BE2C (cell line): ENCODE measurements at regions not wholly inside any gene's neighbourhood (a gene's known extent, or its start where the extent isn't known, plus 50 kb on each side); places are given as distances from the start of the nearest gene placed in this dataset.
A peak's percentile ranks its signal among the peaks of the same experiment; 100 is the strongest.
"Not testable (repeated sequence)": the region's sequence is repeated elsewhere in the genome, so short reads cannot be mapped to it uniquely, and the experiment has no call there.

Experiments
- DNase-seq: peaks from one replicate; pipeline ENCODE4 v3.0.0-alpha.2; 2020
- H3K27me3 ChIP-seq: fragments of 250-450 bp; sonication (Bioruptor Pico); 2 replicates; pipeline ENCODE4 v1.5.1; 2020; ENCODE audit warnings: mild to moderate bottlenecking
- H3K36me3 ChIP-seq: fragments of 250-450 bp; sonication (Bioruptor Pico); 2 replicates; pipeline ENCODE4 v1.5.1; 2020; ENCODE audit warnings: mild to moderate bottlenecking
- H3K4me1 ChIP-seq: fragments of 250-450 bp; sonication (Bioruptor Pico); 2 replicates; pipeline ENCODE4 v1.5.1; 2020
- H3K4me3 ChIP-seq: 2 replicates; pipeline ENCODE4 v1.5.1; 2011; ENCODE audit warnings: low read depth, low read length
- H3K9me3 ChIP-seq: fragments of 250-450 bp; sonication (Bioruptor Pico); 2 replicates; pipeline ENCODE4 v1.5.1; 2020
- CTCF ChIP-seq: IDR thresholded peaks from 2 replicates; pipeline ENCODE4 v1.5.1; 2012; ENCODE audit warnings: mild to moderate bottlenecking, low read depth, low read length

GRCh38 chr22:25396615-25397200 is 167.8 kb upstream of the GRK3 start:
- Histone ChIP-seq H3K9me3 (no peaks in the 10 kb centered on the region), H3K27me3 (no peaks in the 10 kb centered on the region), H3K4me1 (peaks cover 28% of the 10 kb centered on the region), H3K36me3 (no peaks in the 10 kb centered on the region; the same call in 1 of the 2 replicates), H3K4me3 (no peak overlapping the region)
- no peak for TF ChIP-seq CTCF
- no peak for DNase-seq

DNA sequence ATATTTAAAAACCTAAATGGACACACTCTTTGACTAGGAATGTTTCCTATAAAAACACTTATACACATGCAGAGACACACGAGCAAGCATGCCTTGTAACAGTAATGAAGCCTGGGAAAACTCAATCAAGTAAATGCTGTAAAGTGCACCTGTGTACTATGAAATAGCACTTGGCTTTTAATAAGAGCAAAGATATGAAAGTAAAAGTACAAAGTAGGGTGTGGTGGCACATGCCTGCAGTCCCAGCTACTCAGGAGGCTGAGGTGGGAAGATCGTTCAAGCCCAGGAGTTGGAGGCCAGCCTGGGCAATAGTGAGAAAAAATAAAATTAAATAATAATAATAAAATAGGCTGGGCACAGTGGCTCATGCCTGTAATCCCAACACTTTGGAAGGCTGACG is 166.9 kb upstream of the GRK3 start:
- no peak for DNase-seq
- Histone ChIP-seq H3K36me3 (no peaks in the 10 kb centered on the region), H3K4me3 (no peak overlapping the region), H3K27me3 (no peaks in the 10 kb centered on the region), H3K4me1 (peaks cover 28% of the 10 kb centered on the region), H3K9me3 (no peaks in the 10 kb centered on the region)
- TF ChIP-seq CTCF = no peak

- not testable (repeated sequence) for H3K9me3 ChIP-seq, H3K4me3 ChIP-seq, H3K27me3 ChIP-seq, H3K36me3 ChIP-seq, DNase-seq
- H3K4me1 ChIP-seq = peaks cover 25% of the 10 kb centered on the region
These were observed 165.8 kb upstream of the GRK3 start for GRCh38 chr22:25398591-25399062.

- H3K36me3 ChIP-seq = no peaks in the 10 kb centered on the region; the same call in 1 of the 2 replicates
- no peak for DNase-seq
- no peaks in the 10 kb centered on the region for H3K9me3 ChIP-seq
- no peak overlapping the region for H3K4me3 ChIP-seq
- TF ChIP-seq CTCF = no peak
- H3K27me3 ChIP-seq = no peaks in the 10 kb centered on the region
- H3K4me1 ChIP-seq = peaks cover 21% of the 10 kb centered on the region
These were observed 164.8 kb upstream of the GRK3 start for GRCh38 chr22:25399649-25400151.

DNA sequence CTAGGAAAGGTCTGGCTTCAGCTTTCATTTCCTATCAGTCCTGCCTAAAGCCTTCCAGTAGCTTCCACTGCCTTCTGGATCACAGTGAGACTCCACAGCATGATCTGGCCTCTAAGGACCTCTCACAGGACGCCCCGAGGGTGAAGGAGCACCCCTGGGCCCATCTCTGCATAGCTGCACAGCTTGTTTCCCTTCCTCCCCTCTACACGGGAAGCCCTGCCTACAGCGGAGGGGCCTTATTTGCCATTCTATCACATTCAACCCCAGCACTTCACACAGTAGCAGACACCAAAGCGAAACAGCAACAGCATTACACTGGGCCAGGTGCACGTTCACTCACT is 162.3 kb upstream of the GRK3 start:
- Histone ChIP-seq H3K4me1 (peaks cover 11% of the 10 kb centered on the region), H3K4me3 (no peak overlapping the region; the same call in 1 of the 2 replicates), H3K9me3 (no peaks in the 10 kb centered on the region), H3K27me3 (no peaks in the 10 kb centered on the region), H3K36me3 (no peaks in the 10 kb centered on the region; the same call in 1 of the 2 replicates)
- no peak for TF ChIP-seq CTCF
- no peak for DNase-seq

GRCh38 chr22:25402501-25403283 is 161.8 kb upstream of the GRK3 start:
- Histone ChIP-seq H3K4me3 (peak overlapping the region; percentile 73), H3K4me1 (peaks cover 11% of the 10 kb centered on the region), H3K9me3 (no peaks in the 10 kb centered on the region), H3K36me3 (no peaks in the 10 kb centered on the region; the same call in 1 of the 2 replicates), H3K27me3 (no peaks in the 10 kb centered on the region)
- DNase-seq = no peak
- no peak for TF ChIP-seq CTCF
